SK-N-SH (cell line): ENCODE measurements at regions not wholly inside any gene's neighbourhood (a gene's known extent, or its start where the extent isn't known, plus 50 kb on each side); places are given as distances from the start of the nearest gene placed in this dataset.

Experiments
- CTCF ChIA-PET: fragments of 300-600, 350-600 bp; formaldehyde crosslinking; extraction: SDS; loops from one replicate; lab custom pipeline; 2021; lab: Yijun Ruan, JAX
- POLR2A ChIA-PET: fragments of 350-600 bp; sonication (Branson Sonifier 250); formaldehyde crosslinking; extraction: SDS; loops from one replicate; lab custom pipeline; 2020; ENCODE audit warnings: antibody characterized with exemption, inconsistent platforms; lab: Yijun Ruan, JAX
- DNase-seq: peaks from one replicate; pipeline ENCODE4 v3.0.0; 2012
- H2AFZ ChIP-seq: fragments of 200-600 bp; sonication (generic); 2 replicates; pipeline ENCODE4 v1.8.1; 2016; ENCODE audit warnings: antibody characterized with exemption, mild to moderate bottlenecking, low read depth
- H3F3A ChIP-seq: fragments of 200-600 bp; sonication (generic); replicated peaks from 2 replicates; pipeline ENCODE3; 2016; ENCODE audit warnings: antibody characterized with exemption, mild to moderate bottlenecking; ENCODE audit not compliant: insufficient read depth
- H3K27ac ChIP-seq, 2 experiments: fragments of 200-500 bp in 1 of 2; fragments of 200-600 bp in 1 of 2; sonication (Bioruptor generic) in 1 of 2; sonication (generic), shearing (Covaris generic) in 1 of 2; 2 replicates each; pipeline versions ENCODE4 v1.5.1 to v1.6.1; 2014 to 2016; ENCODE audit warnings: low read depth in 2 of 2, inconsistent platforms in 1 of 2, low read length in 1 of 2, mild to moderate bottlenecking in 1 of 2, mixed read lengths in 1 of 2
- H3K27me3 ChIP-seq: fragments of 200-600 bp; sonication (generic), shearing (Covaris generic); 2 replicates; pipeline ENCODE4 v1.6.1; 2016; ENCODE audit warnings: mixed run types; ENCODE audit not compliant: insufficient read depth
- H3K36me3 ChIP-seq, 2 experiments: fragments of 200-500 bp in 1 of 2; fragments of 200-600 bp in 1 of 2; sonication (Bioruptor generic) in 1 of 2; sonication (generic) in 1 of 2; replicated peaks in 1 of 2; 2 replicates each; pipeline versions ENCODE3 to v1.5.1; 2014 to 2016; ENCODE audit warnings: low read length in 1 of 2, mild to moderate bottlenecking in 1 of 2; ENCODE audit not compliant: insufficient read depth in 2 of 2, control insufficient read depth in 1 of 2
- H3K4me1 ChIP-seq, 2 experiments: fragments of 200-500 bp in 1 of 2; fragments of 200-600 bp in 1 of 2; sonication (Bioruptor generic) in 1 of 2; sonication (generic), shearing (Covaris generic) in 1 of 2; 2 replicates each; pipeline versions ENCODE4 v1.5.1 to v1.6.1; 2014 to 2016; ENCODE audit warnings: low read depth in 1 of 2, low read length in 1 of 2, mixed run types in 1 of 2; ENCODE audit not compliant: insufficient read depth in 2 of 2, control insufficient read depth in 1 of 2
- H3K4me2 ChIP-seq: fragments of 200-600 bp; sonication (generic), shearing (Covaris generic); 2 replicates; pipeline ENCODE4 v1.6.1; 2017; ENCODE audit warnings: mixed run types
- H3K4me3 ChIP-seq, 2 experiments: fragments of 200-500 bp in 1 of 2; fragments of 200-600 bp in 1 of 2; sonication (Bioruptor generic) in 1 of 2; sonication (generic), shearing (Covaris generic) in 1 of 2; 2 replicates each; pipeline versions ENCODE4 v1.5.1 to v1.8.1; 2014 to 2016; ENCODE audit warnings: low read depth in 2 of 2, inconsistent platforms in 1 of 2, low read length in 1 of 2, mild to moderate bottlenecking in 1 of 2, mixed read lengths in 1 of 2, moderate library complexity in 1 of 2
- H3K79me2 ChIP-seq: fragments of 200-600 bp; sonication (generic); 2 replicates; pipeline ENCODE4 v1.8.1; 2017; ENCODE audit warnings: mild to moderate bottlenecking; ENCODE audit not compliant: insufficient read depth
- H3K9ac ChIP-seq: fragments of 200-600 bp; sonication (generic); 2 replicates; pipeline ENCODE4 v1.6.1; 2017; ENCODE audit warnings: mixed run types
- H3K9me2 ChIP-seq: fragments of 200-600 bp; sonication (generic); 2 replicates; pipeline ENCODE4 v1.6.1; 2017; ENCODE audit warnings: mixed run types
- H3K9me3 ChIP-seq: fragments of 200-600 bp; sonication (generic); 2 replicates; pipeline ENCODE4 v1.6.1; 2017; ENCODE audit warnings: mixed run types, mild to moderate bottlenecking, moderate library complexity
- H4K20me1 ChIP-seq: fragments of 200-600 bp; sonication (generic); 2 replicates; pipeline ENCODE4 v1.6.1; 2017; ENCODE audit warnings: mild to moderate bottlenecking, mixed run types; ENCODE audit not compliant: insufficient read depth
- ELF1 ChIP-seq: IDR thresholded peaks from 2 replicates; pipeline ENCODE4 v1.4.0; 2012
- FOSL2 ChIP-seq: IDR thresholded peaks from 2 replicates; pipeline ENCODE4 v1.4.0; 2012; ENCODE audit warnings: low read depth, mild to moderate bottlenecking, moderate library complexity, borderline replicate concordance
- FOXJ3 ChIP-seq: sonication (generic); formaldehyde crosslinking; IDR thresholded peaks from 2 replicates; pipeline ENCODE4 v1.5.1; 2020; ENCODE audit warnings: mild to moderate bottlenecking, missing genetic modification reagents
- FOXM1 ChIP-seq: IDR thresholded peaks from 2 replicates; pipeline ENCODE4 v1.4.0; 2012; ENCODE audit warnings: low read depth, mild to moderate bottlenecking
- GABPA ChIP-seq: IDR thresholded peaks from 2 replicates; pipeline ENCODE4 v1.4.0; 2012; ENCODE audit warnings: low read depth, mild to moderate bottlenecking
- GATA2 ChIP-seq: sonication (generic); formaldehyde crosslinking; IDR thresholded peaks from 2 replicates; pipeline ENCODE4 v1.5.0; 2020; ENCODE audit warnings: mild to moderate bottlenecking, missing genetic modification reagents
- JUND ChIP-seq: IDR thresholded peaks from 2 replicates; pipeline ENCODE4 v1.4.0; 2012
- MAX ChIP-seq: IDR thresholded peaks from 2 replicates; pipeline ENCODE4 v1.4.0; 2012; ENCODE audit warnings: low read depth
- MEF2A ChIP-seq: IDR thresholded peaks from 2 replicates; pipeline ENCODE4 v1.4.0; 2012; ENCODE audit warnings: low read depth, borderline replicate concordance
- RCOR1 ChIP-seq: fragments of 150-350 bp; IDR thresholded peaks from 2 replicates; pipeline ENCODE4 v1.6.1; 2017; ENCODE audit warnings: antibody characterized with exemption, low read length
- RXRA ChIP-seq: IDR thresholded peaks from 2 replicates; pipeline ENCODE4 v1.4.0; 2012; ENCODE audit warnings: low read depth, mild to moderate bottlenecking, borderline replicate concordance
- TAF1 ChIP-seq: IDR thresholded peaks from 2 replicates; pipeline ENCODE4 v1.6.1; 2012; ENCODE audit warnings: low read depth, mild to moderate bottlenecking, low read length, moderate library complexity, borderline replicate concordance
- USF1 ChIP-seq: IDR thresholded peaks from 2 replicates; pipeline ENCODE4 v1.4.0; 2012; ENCODE audit warnings: low read depth, borderline replicate concordance
- USF2 ChIP-seq: fragments of 150-350 bp; IDR thresholded peaks from 2 replicates; pipeline ENCODE4 v1.6.1; 2017; ENCODE audit warnings: antibody characterized with exemption, low read length, low read depth, borderline replicate concordance
- YY1 ChIP-seq: IDR thresholded peaks from 2 replicates; pipeline ENCODE4 v1.4.0; 2012; ENCODE audit warnings: low read depth, mild to moderate bottlenecking
- WGBS: methylation state at CpG from one replicate; pipeline ENCODE4 v1.1.6; 2017; ENCODE audit warnings: low lambda C conversion rate; 5-methylcytosine and 5-hydroxymethylcytosine counted together
- TF ChIP-seq, protein P1 (sequence below): fragments of 200-600 bp; sonication (generic); IDR thresholded peaks from 2 replicates; pipeline ENCODE4 v1.6.1; 2017; ENCODE audit warnings: antibody characterized with exemption, mild to moderate bottlenecking, moderate library complexity
- TF ChIP-seq, protein P2 (sequence below): IDR thresholded peaks from 2 replicates; pipeline ENCODE4 v1.4.0; 2012; ENCODE audit warnings: low read depth, borderline replicate concordance

DNA sequence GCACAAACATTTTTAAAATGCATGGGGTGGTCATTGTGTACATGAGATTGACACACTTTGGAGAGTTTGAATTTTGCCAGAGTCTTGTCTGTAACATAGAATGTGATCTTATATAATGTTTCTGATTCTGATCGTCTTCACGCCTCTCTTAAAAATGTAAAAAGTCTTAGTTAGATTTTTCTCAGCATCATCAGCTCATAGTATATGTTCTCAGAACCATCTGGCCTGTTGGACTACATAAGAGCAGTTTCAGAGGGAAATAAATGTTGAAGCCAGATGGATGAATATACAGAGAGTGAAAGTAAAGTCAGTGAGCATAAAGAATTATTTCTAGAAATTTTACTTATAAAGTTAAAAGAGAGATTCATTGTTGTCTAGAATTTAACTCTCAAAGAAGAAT lies 789.9 kb upstream of the MIR17HG start:
- DNase-seq, result no peak
- CTCF ChIA-PET, result no interaction called here
- H3K4me2 ChIP-seq, result no peak overlapping the region
- TF ChIP-seq RCOR1 (no peak), MEF2A (no peak), USF1 (no peak), JUND (no peak), FOSL2 (no peak), ELF1 (no peak)
- TF ChIP-seq, all 33 proteins: peak for 0
- Histone ChIP-seq H3K4me1 (no peaks in the 10 kb centered on the region), H4K20me1 (no peaks in the 10 kb centered on the region), H3K27ac (no peak overlapping the region), H2AFZ (no peak overlapping the region), H3K79me2 (no peaks in the 10 kb centered on the region), H3K9me3 (no peaks in the 10 kb centered on the region), H3K36me3 (no peaks in the 10 kb centered on the region), H3K9ac (no peak overlapping the region), H3K4me3 (no peak overlapping the region), H3F3A (no peaks in the 10 kb centered on the region), H3K27me3 (no peaks in the 10 kb centered on the region), H3K9me2 (no peaks in the 10 kb centered on the region)
- WGBS, result 87% methylated on average over 2 of the region's 2 CpGs
- POLR2A ChIA-PET, result no interaction called here

GRCh38 chr13:90562443-90562842 lies 785.0 kb upstream of the MIR17HG start:
- ChIA-PET CTCF (no interaction called here), POLR2A (no interaction called here)
- Histone ChIP-seq H4K20me1 (no peaks in the 10 kb centered on the region), H2AFZ (no peak overlapping the region), H3K27me3 (no peaks in the 10 kb centered on the region), H3K27ac (no peak overlapping the region), H3K9me2 (no peaks in the 10 kb centered on the region), H3K79me2 (no peaks in the 10 kb centered on the region), H3K4me1 (no peaks in the 10 kb centered on the region; a peak in 1 of 4 replicates), H3K4me3 (no peak overlapping the region), H3K9ac (no peak overlapping the region), H3F3A (no peaks in the 10 kb centered on the region), H3K36me3 (no peaks in the 10 kb centered on the region), H3K4me2 (no peak overlapping the region), H3K9me3 (no peaks in the 10 kb centered on the region)
- TF ChIP-seq FOXJ3 (CRISPR knock-in tag) (no peak), FOXM1 (no peak), RCOR1 (no peak), GABPA (no peak), MAX (no peak), JUND (no peak), TAF1 (no peak), MEF2A (no peak), YY1 (no peak), GATA2 (CRISPR knock-in tag) (no peak), USF2 (no peak), RXRA (no peak)
- TF ChIP-seq, protein P1, sequence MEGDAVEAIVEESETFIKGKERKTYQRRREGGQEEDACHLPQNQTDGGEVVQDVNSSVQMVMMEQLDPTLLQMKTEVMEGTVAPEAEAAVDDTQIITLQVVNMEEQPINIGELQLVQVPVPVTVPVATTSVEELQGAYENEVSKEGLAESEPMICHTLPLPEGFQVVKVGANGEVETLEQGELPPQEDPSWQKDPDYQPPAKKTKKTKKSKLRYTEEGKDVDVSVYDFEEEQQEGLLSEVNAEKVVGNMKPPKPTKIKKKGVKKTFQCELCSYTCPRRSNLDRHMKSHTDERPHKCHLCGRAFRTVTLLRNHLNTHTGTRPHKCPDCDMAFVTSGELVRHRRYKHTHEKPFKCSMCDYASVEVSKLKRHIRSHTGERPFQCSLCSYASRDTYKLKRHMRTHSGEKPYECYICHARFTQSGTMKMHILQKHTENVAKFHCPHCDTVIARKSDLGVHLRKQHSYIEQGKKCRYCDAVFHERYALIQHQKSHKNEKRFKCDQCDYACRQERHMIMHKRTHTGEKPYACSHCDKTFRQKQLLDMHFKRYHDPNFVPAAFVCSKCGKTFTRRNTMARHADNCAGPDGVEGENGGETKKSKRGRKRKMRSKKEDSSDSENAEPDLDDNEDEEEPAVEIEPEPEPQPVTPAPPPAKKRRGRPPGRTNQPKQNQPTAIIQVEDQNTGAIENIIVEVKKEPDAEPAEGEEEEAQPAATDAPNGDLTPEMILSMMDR, result no peak
- TF ChIP-seq, protein P2, sequence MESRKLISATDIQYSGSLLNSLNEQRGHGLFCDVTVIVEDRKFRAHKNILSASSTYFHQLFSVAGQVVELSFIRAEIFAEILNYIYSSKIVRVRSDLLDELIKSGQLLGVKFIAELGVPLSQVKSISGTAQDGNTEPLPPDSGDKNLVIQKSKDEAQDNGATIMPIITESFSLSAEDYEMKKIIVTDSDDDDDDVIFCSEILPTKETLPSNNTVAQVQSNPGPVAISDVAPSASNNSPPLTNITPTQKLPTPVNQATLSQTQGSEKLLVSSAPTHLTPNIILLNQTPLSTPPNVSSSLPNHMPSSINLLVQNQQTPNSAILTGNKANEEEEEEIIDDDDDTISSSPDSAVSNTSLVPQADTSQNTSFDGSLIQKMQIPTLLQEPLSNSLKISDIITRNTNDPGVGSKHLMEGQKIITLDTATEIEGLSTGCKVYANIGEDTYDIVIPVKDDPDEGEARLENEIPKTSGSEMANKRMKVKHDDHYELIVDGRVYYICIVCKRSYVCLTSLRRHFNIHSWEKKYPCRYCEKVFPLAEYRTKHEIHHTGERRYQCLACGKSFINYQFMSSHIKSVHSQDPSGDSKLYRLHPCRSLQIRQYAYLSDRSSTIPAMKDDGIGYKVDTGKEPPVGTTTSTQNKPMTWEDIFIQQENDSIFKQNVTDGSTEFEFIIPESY, result no peak
- no peak for DNase-seq
- WGBS, result 50% methylated on average over 1 of the region's 1 CpG
